Caco-2 (cell line): ENCODE measurements at regions not wholly inside any gene's neighbourhood (a gene's known extent, or its start where the extent isn't known, plus 50 kb on each side); places are given as distances from the start of the nearest gene placed in this dataset.

Experiments
- BruUV-seq: library from RNA; stranded (reverse); fragments of 400-500 nt; replicated peaks from 2 replicates; lab custom pipeline; 2021; lab: Mats Ljungman, UMichigan
- CTCF ChIA-PET: fragments of 300-600 bp; sonication (Branson Sonifier 250); formaldehyde crosslinking; loops from one replicate; lab custom pipeline; 2022; ENCODE audit warnings: antibody characterized with exemption; lab: Charles Lee
- POLR2A ChIA-PET: fragments of 300-600 bp; sonication (Branson Sonifier 250); formaldehyde crosslinking; loops from one replicate; lab custom pipeline; 2022; ENCODE audit warnings: antibody characterized with exemption; lab: Charles Lee
- DNase-seq, 2 experiments: peaks; one replicate each; pipeline versions ENCODE4 v3.0.0 to v3.0.0-alpha.2; 2020 to 2022
- H3K27me3 ChIP-seq: replicated peaks from 2 replicates; pipeline ENCODE4 v1.6.0; 2011; ENCODE audit warnings: low read length; ENCODE audit not compliant: control insufficient read depth, insufficient read depth
- H3K36me3 ChIP-seq: 2 replicates; pipeline ENCODE4 v1.5.1; 2011; ENCODE audit warnings: low read length; ENCODE audit not compliant: control insufficient read depth, insufficient read depth
- H3K4me1 ChIP-seq: fragments of 250-450 bp; sonication (Bioruptor Pico); 2 replicates; pipeline ENCODE4 v1.5.1; 2020; ENCODE audit warnings: mild to moderate bottlenecking
- H3K4me3 ChIP-seq: 2 replicates; pipeline ENCODE4 v1.5.1; 2011; ENCODE audit warnings: low read depth, mild to moderate bottlenecking, control low read depth, low read length
- H3K9me3 ChIP-seq: fragments of 250-450 bp; sonication (Bioruptor Pico); 2 replicates; pipeline ENCODE4 v1.5.1; 2020; ENCODE audit warnings: mild to moderate bottlenecking, moderate library complexity
- H3K27ac Mint-ChIP-seq: one replicate; pipeline ENCODE4 v1.8.0; 2022; ENCODE audit warnings: mixed read lengths; ENCODE audit not compliant: unreplicated experiment
- H3K27me3 Mint-ChIP-seq: one replicate; pipeline ENCODE4 v1.8.0; 2022; ENCODE audit warnings: mixed read lengths; ENCODE audit not compliant: insufficient read depth, unreplicated experiment
- H3K36me3 Mint-ChIP-seq: one replicate; pipeline ENCODE4 v1.8.0; 2022; ENCODE audit warnings: mild to moderate bottlenecking, mixed read lengths; ENCODE audit not compliant: insufficient read depth, unreplicated experiment
- H3K4me1 Mint-ChIP-seq: one replicate; pipeline ENCODE4 v1.8.0; 2022; ENCODE audit warnings: low read depth, mixed read lengths; ENCODE audit not compliant: unreplicated experiment
- H3K4me3 Mint-ChIP-seq: one replicate; pipeline ENCODE4 v1.8.0; 2022; ENCODE audit warnings: mild to moderate bottlenecking, moderate library complexity, mixed read lengths; ENCODE audit not compliant: unreplicated experiment
- H3K9me3 Mint-ChIP-seq: one replicate; pipeline ENCODE4 v1.8.0; 2022; ENCODE audit warnings: mixed read lengths; ENCODE audit not compliant: unreplicated experiment
- intact Hi-C: fragments of 100-400 bp; cut with micrococcal nuclease; formaldehyde crosslinking; loops from one replicate; pipeline ENCODE4 v1.10.0; 2022; ENCODE audit not compliant: unreplicated experiment
- TF ChIP-seq, protein P1 (sequence below), 2 experiments: fragments of 200-600 bp in 1 of 2; IDR thresholded peaks; 1 replicate in 1 of 2; 2 replicates in 1 of 2; pipeline versions ENCODE4 v1.5.1 to v1.8.0; 2011 to 2022; ENCODE audit warnings: antibody characterized with exemption in 1 of 2, control low read depth in 1 of 2, inconsistent platforms in 1 of 2, low read depth in 1 of 2, low read length in 1 of 2, mild to moderate bottlenecking in 1 of 2, moderate library complexity in 1 of 2; ENCODE audit not compliant: insufficient read depth in 1 of 2, severe bottlenecking in 1 of 2, unreplicated experiment in 1 of 2

GRCh38 chr6:156618600-156619205, 158.5 kb upstream of the ARID1B start:
- DNase-seq = no peak
- TF ChIP-seq, protein P1, sequence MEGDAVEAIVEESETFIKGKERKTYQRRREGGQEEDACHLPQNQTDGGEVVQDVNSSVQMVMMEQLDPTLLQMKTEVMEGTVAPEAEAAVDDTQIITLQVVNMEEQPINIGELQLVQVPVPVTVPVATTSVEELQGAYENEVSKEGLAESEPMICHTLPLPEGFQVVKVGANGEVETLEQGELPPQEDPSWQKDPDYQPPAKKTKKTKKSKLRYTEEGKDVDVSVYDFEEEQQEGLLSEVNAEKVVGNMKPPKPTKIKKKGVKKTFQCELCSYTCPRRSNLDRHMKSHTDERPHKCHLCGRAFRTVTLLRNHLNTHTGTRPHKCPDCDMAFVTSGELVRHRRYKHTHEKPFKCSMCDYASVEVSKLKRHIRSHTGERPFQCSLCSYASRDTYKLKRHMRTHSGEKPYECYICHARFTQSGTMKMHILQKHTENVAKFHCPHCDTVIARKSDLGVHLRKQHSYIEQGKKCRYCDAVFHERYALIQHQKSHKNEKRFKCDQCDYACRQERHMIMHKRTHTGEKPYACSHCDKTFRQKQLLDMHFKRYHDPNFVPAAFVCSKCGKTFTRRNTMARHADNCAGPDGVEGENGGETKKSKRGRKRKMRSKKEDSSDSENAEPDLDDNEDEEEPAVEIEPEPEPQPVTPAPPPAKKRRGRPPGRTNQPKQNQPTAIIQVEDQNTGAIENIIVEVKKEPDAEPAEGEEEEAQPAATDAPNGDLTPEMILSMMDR (IDR thresholded peaks at IDR 0.05; ENCODE audit: insufficient read depth in 1 of 2, low read depth in 1 of 2, low read length in 1 of 2, severe bottlenecking in 1 of 2, unreplicated experiment in 1 of 2) = peak in 1 of 2 experiments; percentile 0
- no peaks in the 10 kb centered on the region for H3K36me3 ChIP-seq
- no TSS peak for BruUV-seq
- H3K4me3 Mint-ChIP-seq = no peak overlapping the region
- POLR2A ChIA-PET = no interaction called here
- intact Hi-C loops = no loop called here
- no peaks in the 10 kb centered on the region for H3K27me3 Mint-ChIP-seq
- no peaks in the 10 kb centered on the region for H3K9me3 ChIP-seq
- 0 out of 2 replicates have a peak, but pooled peaks cover 8% of the 10 kb centered on the region for H3K4me1 ChIP-seq
- H3K36me3 Mint-ChIP-seq = no peaks in the 10 kb centered on the region
- peaks cover 6% of the 10 kb centered on the region for H3K4me1 Mint-ChIP-seq
- no peaks in the 10 kb centered on the region for H3K27me3 ChIP-seq
- H3K4me3 ChIP-seq = no peak overlapping the region
- CTCF ChIA-PET = no interaction called here
- no peak overlapping the region for H3K27ac Mint-ChIP-seq
- peaks cover 16% of the 10 kb centered on the region for H3K9me3 Mint-ChIP-seq

DNA sequence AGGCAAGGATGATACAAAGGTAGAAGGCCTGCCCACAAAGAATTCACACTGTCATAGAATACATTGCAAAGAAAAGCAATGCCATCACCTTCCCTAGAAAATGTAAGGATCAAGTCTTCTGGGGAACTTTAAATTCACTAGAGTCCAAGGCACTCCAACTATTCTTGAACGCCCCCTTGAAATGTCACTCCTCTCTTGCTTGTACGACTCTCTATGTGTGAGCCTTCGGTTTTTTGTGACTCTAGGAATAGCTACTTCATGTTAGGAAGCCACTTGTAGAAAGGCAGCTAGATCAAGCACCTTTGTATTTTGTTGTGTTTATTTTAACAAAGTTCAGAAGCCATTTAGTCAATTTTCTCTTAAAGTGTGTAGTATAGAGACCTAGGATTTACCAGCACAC, 159.2 kb upstream of the ARID1B start:
- ChIA-PET POLR2A (no interaction called here), CTCF (no interaction called here)
- Mint-ChIP-seq H3K27ac (no peak overlapping the region), H3K4me3 (no peak overlapping the region), H3K9me3 (peaks cover 19% of the 10 kb centered on the region), H3K36me3 (no peaks in the 10 kb centered on the region), H3K27me3 (no peaks in the 10 kb centered on the region), H3K4me1 (peaks cover 6% of the 10 kb centered on the region)
- Histone ChIP-seq H3K4me3 (no peak overlapping the region), H3K36me3 (no peaks in the 10 kb centered on the region), H3K27me3 (no peaks in the 10 kb centered on the region), H3K9me3 (no peaks in the 10 kb centered on the region), H3K4me1 (0 out of 2 replicates have a peak, but pooled peaks cover 8% of the 10 kb centered on the region)
- TF ChIP-seq, protein P1 (IDR thresholded peaks at IDR 0.05; ENCODE audit: insufficient read depth in 1 of 2, low read depth in 1 of 2, low read length in 1 of 2, severe bottlenecking in 1 of 2, unreplicated experiment in 1 of 2) = no peak
- DNase-seq = no peak
- intact Hi-C loops = no loop called here
- BruUV-seq = no TSS peak

- Mint-ChIP-seq H3K4me3 (no peak overlapping the region), H3K36me3 (no peaks in the 10 kb centered on the region), H3K27ac (no peak overlapping the region), H3K9me3 (peaks cover 25% of the 10 kb centered on the region), H3K4me1 (peaks cover 6% of the 10 kb centered on the region), H3K27me3 (no peaks in the 10 kb centered on the region)
- Histone ChIP-seq H3K4me3 (no peak overlapping the region), H3K36me3 (no peaks in the 10 kb centered on the region), H3K27me3 (no peaks in the 10 kb centered on the region), H3K4me1 (0 out of 2 replicates have a peak, but pooled peaks cover 8% of the 10 kb centered on the region), H3K9me3 (peaks cover 3% of the 10 kb centered on the region; the same call in 1 of the 2 replicates)
- DNase-seq = peak; percentile 3 to 47
- TF ChIP-seq, protein P1 (IDR thresholded peaks at IDR 0.05; ENCODE audit: insufficient read depth in 1 of 2, low read depth in 1 of 2, low read length in 1 of 2, severe bottlenecking in 1 of 2, unreplicated experiment in 1 of 2) = no peak
- ChIA-PET CTCF (no interaction called here), POLR2A (no interaction called here)
- intact Hi-C loops = no loop called here
- BruUV-seq = no TSS peak
Measured at GRCh38 chr6:156617376-156617775, 159.8 kb upstream of the ARID1B start.
